HEK293T (cell line): ENCODE measurements at regions not wholly inside any gene's neighbourhood (a gene's known extent, or its start where the extent isn't known, plus 50 kb on each side); places are given as distances from the start of the nearest gene placed in this dataset.

Experiments used
- CTCF ChIA-PET: fragments of 350-600 bp; formaldehyde crosslinking; extraction: SDS; loops from one replicate; lab custom pipeline; 2021; ENCODE audit warnings: antibody characterized with exemption, inconsistent platforms; lab: Yijun Ruan, JAX
- POLR2A ChIA-PET: fragments of 350-600 bp; formaldehyde crosslinking; extraction: SDS; loops from one replicate; lab custom pipeline; 2020; ENCODE audit warnings: antibody characterized with exemption, inconsistent platforms; lab: Yijun Ruan, JAX
- DNase-seq: peaks from one replicate; pipeline ENCODE4 v3.0.0; 2012; ENCODE audit warnings: mixed read lengths; ENCODE audit errors: extremely low spot score
- ARNT ChIP-seq: fragments of 450-650 bp; IDR thresholded peaks from 2 replicates; pipeline ENCODE4 v1.6.1; 2017; ENCODE audit warnings: mild to moderate bottlenecking
- BHLHE40 ChIP-seq: fragments of 450-650 bp; IDR thresholded peaks from 2 replicates; pipeline ENCODE4 v1.6.1; 2016; ENCODE audit warnings: mild to moderate bottlenecking, moderate library complexity, borderline replicate concordance
- CTBP1 ChIP-seq: fragments of 450-650 bp; IDR thresholded peaks from 2 replicates; pipeline ENCODE4 v1.6.1; 2016; ENCODE audit warnings: borderline replicate concordance
- ELF4 ChIP-seq: fragments of 450-650 bp; IDR thresholded peaks from 2 replicates; pipeline ENCODE4 v1.6.1; 2017; ENCODE audit warnings: antibody characterized with exemption
- FOXA1 ChIP-seq: fragments of 450-650 bp; IDR thresholded peaks from 2 replicates; pipeline ENCODE4 v1.6.1; 2016; ENCODE audit warnings: mild to moderate bottlenecking
- FOXK2 ChIP-seq: fragments of 450-650 bp; IDR thresholded peaks from 2 replicates; pipeline ENCODE4 v1.6.1; 2016; ENCODE audit warnings: mild to moderate bottlenecking
- FOXM1 ChIP-seq: fragments of 450-650 bp; IDR thresholded peaks from 2 replicates; pipeline ENCODE4 v1.6.1; 2017; ENCODE audit warnings: mild to moderate bottlenecking, borderline replicate concordance
- HDGF ChIP-seq: fragments of 450-650 bp; IDR thresholded peaks from 2 replicates; pipeline ENCODE4 v1.6.1; 2017; ENCODE audit warnings: antibody characterized with exemption, borderline replicate concordance
- L3MBTL2 ChIP-seq: fragments of 450-650 bp; conservative IDR thresholded peaks from 2 replicates; pipeline ENCODE4 v1.6.1; 2016; ENCODE audit warnings: mild to moderate bottlenecking
- LEF1 ChIP-seq: fragments of 450-650 bp; IDR thresholded peaks from 2 replicates; pipeline ENCODE4 v1.6.1; 2017; ENCODE audit warnings: mild to moderate bottlenecking, borderline replicate concordance
- NFRKB ChIP-seq: fragments of 450-650 bp; IDR thresholded peaks from 2 replicates; pipeline ENCODE4 v1.6.1; 2016; ENCODE audit warnings: mild to moderate bottlenecking, moderate library complexity
- SP1 ChIP-seq: fragments of 450-650 bp; IDR thresholded peaks from 2 replicates; pipeline ENCODE4 v1.6.1; 2017
- SUZ12 ChIP-seq: fragments of 450-650 bp; IDR thresholded peaks from 2 replicates; pipeline ENCODE4 v1.6.1; 2016; ENCODE audit warnings: mild to moderate bottlenecking
- TARDBP ChIP-seq: fragments of 450-650 bp; IDR thresholded peaks from 2 replicates; pipeline ENCODE4 v1.6.1; 2016
- ZNF384 ChIP-seq: fragments of 450-650 bp; IDR thresholded peaks from 2 replicates; pipeline ENCODE4 v1.6.1; 2016
- TF ChIP-seq, protein P1 (sequence below): fragments of 450-650 bp; IDR thresholded peaks from 2 replicates; pipeline ENCODE4 v1.6.1; 2016

GRCh38 chr3:70120357-70120966 lies 120.9 kb downstream of the SAMMSON start:
- peak; percentile 77 for DNase-seq
- ChIA-PET POLR2A (no interaction called here), CTCF (interaction anchor here (0.6 to 1.5 kb wide), 3 partner anchors 11 to 57 kb away, joined by 3 read pairs; no protein-coding TSS in a partner anchor)
- TF ChIP-seq SP1: no peak
- TF ChIP-seq FOXM1: no peak
- TF ChIP-seq L3MBTL2: peak; percentile 59; the same call in 1 of the 2 replicates
- no peak for TF ChIP-seq CTBP1
- no peak for TF ChIP-seq BHLHE40
- no peak for TF ChIP-seq HDGF
- TF ChIP-seq, protein P1, sequence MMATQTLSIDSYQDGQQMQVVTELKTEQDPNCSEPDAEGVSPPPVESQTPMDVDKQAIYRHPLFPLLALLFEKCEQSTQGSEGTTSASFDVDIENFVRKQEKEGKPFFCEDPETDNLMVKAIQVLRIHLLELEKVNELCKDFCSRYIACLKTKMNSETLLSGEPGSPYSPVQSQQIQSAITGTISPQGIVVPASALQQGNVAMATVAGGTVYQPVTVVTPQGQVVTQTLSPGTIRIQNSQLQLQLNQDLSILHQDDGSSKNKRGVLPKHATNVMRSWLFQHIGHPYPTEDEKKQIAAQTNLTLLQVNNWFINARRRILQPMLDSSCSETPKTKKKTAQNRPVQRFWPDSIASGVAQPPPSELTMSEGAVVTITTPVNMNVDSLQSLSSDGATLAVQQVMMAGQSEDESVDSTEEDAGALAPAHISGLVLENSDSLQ: no peak
- TF ChIP-seq ZNF384: no peak

DNA sequence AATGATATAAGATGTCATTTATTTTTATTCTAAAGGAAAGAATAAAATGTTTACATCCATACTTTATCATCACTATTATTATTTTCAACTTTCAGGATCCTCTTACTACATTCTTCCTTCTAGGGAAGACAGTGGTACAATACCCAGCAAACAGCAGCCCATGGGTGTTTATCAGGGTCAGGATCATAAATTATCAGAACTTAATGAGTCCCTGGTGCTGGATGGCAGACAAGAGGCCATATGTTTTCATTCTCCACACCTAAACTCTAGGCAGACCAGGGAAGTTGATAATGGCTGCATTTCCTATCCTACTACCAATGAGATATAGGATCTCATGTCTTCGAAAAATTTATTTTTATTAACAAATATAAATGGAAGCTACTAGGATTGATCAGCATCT lies 127.7 kb downstream of the SAMMSON start:
- TF ChIP-seq CTBP1 (no peak), ARNT (no peak), ELF4 (no peak)
- POLR2A ChIA-PET: no interaction called here
- no peak for DNase-seq
- CTCF ChIA-PET: no interaction called here

GRCh38 chr3:70137366-70137765 lies 137.8 kb downstream of the SAMMSON start:
- POLR2A ChIA-PET: no interaction called here
- DNase-seq: no peak
- no peak for TF ChIP-seq NFRKB
- no peak for TF ChIP-seq ARNT
- no peak for TF ChIP-seq TARDBP
- no peak for TF ChIP-seq ZNF384
- no peak for TF ChIP-seq LEF1
- no peak for TF ChIP-seq ELF4
- CTCF ChIA-PET: no interaction called here

GRCh38 chr3:70138606-70139005 lies 139.1 kb downstream of the SAMMSON start:
- DNase-seq: no peak
- TF ChIP-seq TARDBP (no peak), SUZ12 (no peak), CTBP1 (no peak), NFRKB (no peak), LEF1 (no peak), SP1 (no peak), FOXA1 (no peak), L3MBTL2 (no peak), FOXK2 (no peak), ELF4 (no peak), FOXM1 (no peak), ARNT (no peak), BHLHE40 (no peak), HDGF (no peak), ZNF384 (no peak)
- TF ChIP-seq, protein P1: no peak
- POLR2A ChIA-PET: no interaction called here
- CTCF ChIA-PET: no interaction called here
